Astrocyte (in vitro differentiated cells and primary cell): ENCODE measurements at regions not wholly inside any gene's neighbourhood (a gene's known extent, or its start where the extent isn't known, plus 50 kb on each side); places are given as distances from the start of the nearest gene placed in this dataset.

ENCODE experiments used
- CTCF ChIP-seq: IDR thresholded peaks from 2 replicates; pipeline ENCODE4 v1.5.1; 2011; ENCODE audit warnings: low read depth, mild to moderate bottlenecking, inconsistent platforms, low read length, moderate library complexity; ENCODE audit not compliant: insufficient read depth
- EZH2 ChIP-seq: IDR thresholded peaks from 2 replicates; pipeline ENCODE4 v1.6.1; 2012; ENCODE audit warnings: mild to moderate bottlenecking, low read length, inconsistent platforms; ENCODE audit not compliant: insufficient read depth

- no peak for TF ChIP-seq CTCF
- no peak for TF ChIP-seq EZH2
These were observed 76.0 kb downstream of the PJA1 start for GRCh38 chrX:69089203-69089602.
